Mesothelial cell of epicardium (in vitro differentiated cells): ENCODE measurements at regions not wholly inside any gene's neighbourhood (a gene's known extent, or its start where the extent isn't known, plus 50 kb on each side); places are given as distances from the start of the nearest gene placed in this dataset.
A peak's percentile ranks its signal among the peaks of the same experiment; 100 is the strongest.

Source experiments
- DNase-seq, 2 experiments: peaks; one replicate each; pipeline ENCODE4 v3.0.0; 2021; ENCODE audit warnings: low spot score in 2 of 2; ENCODE audit not compliant: unreplicated experiment in 2 of 2
- H3K27ac Mint-ChIP-seq: 2 replicates; pipeline ENCODE4 v1.8.0; 2021; ENCODE audit warnings: mixed read lengths
- H3K27me3 Mint-ChIP-seq: 2 replicates; pipeline ENCODE4 v1.8.0; 2021; ENCODE audit warnings: low read depth, mixed read lengths
- H3K36me3 Mint-ChIP-seq: 2 replicates; pipeline ENCODE4 v1.8.0; 2021; ENCODE audit warnings: mixed read lengths
- H3K4me1 Mint-ChIP-seq: 2 replicates; pipeline ENCODE4 v1.8.0; 2021; ENCODE audit warnings: mixed read lengths
- H3K4me3 Mint-ChIP-seq: 2 replicates; pipeline ENCODE4 v1.8.0; 2021; ENCODE audit warnings: mild to moderate bottlenecking, moderate library complexity, mixed read lengths
- H3K9me3 Mint-ChIP-seq: 2 replicates; pipeline ENCODE4 v1.8.0; 2021; ENCODE audit warnings: mixed read lengths
- CTCF ChIP-seq: fragments of 200-600 bp; sonication (generic); IDR thresholded peaks from one replicate; pipeline ENCODE4 v1.5.0; 2021; ENCODE audit warnings: antibody characterized with exemption; ENCODE audit not compliant: unreplicated experiment

GRCh38 chr3:21894459-21895340 is 143.7 kb upstream of the ZNF385D start:
- Mint-ChIP-seq H3K27ac (no peak overlapping the region), H3K4me3 (no peak overlapping the region), H3K9me3 (no peaks in the 10 kb centered on the region), H3K27me3 (no peaks in the 10 kb centered on the region), H3K36me3 (no peaks in the 10 kb centered on the region), H3K4me1 (peaks cover 12% of the 10 kb centered on the region)
- DNase-seq = no peak
- TF ChIP-seq CTCF = peak; percentile 62

GRCh38 chr3:21898316-21898715 is 147.3 kb upstream of the ZNF385D start:
- Mint-ChIP-seq H3K27ac (no peak overlapping the region), H3K36me3 (no peaks in the 10 kb centered on the region), H3K4me3 (no peak overlapping the region), H3K4me1 (peaks cover 18% of the 10 kb centered on the region), H3K27me3 (no peaks in the 10 kb centered on the region), H3K9me3 (peaks cover 4% of the 10 kb centered on the region)
- no peak for TF ChIP-seq CTCF
- no peak for DNase-seq

GRCh38 chr3:21901484-21901883 is 150.5 kb upstream of the ZNF385D start:
- Mint-ChIP-seq H3K4me3 (no peak overlapping the region), H3K27ac (no peak overlapping the region), H3K36me3 (no peaks in the 10 kb centered on the region), H3K27me3 (no peaks in the 10 kb centered on the region), H3K9me3 (peaks cover 4% of the 10 kb centered on the region), H3K4me1 (peaks cover 28% of the 10 kb centered on the region)
- DNase-seq = no peak
- TF ChIP-seq CTCF = no peak

- no peak overlapping the region for H3K27ac Mint-ChIP-seq
Measured at GRCh38 chr3:21902956-21903355, 151.9 kb upstream of the ZNF385D start.

GRCh38 chr3:21909096-21909495 is 158.1 kb upstream of the ZNF385D start:
- no peak for DNase-seq

More at GRCh38 chr3:21902956-21903355, 151.9 kb upstream of the ZNF385D start:
- H3K9me3 Mint-ChIP-seq = peaks cover 4% of the 10 kb centered on the region
- H3K27me3 Mint-ChIP-seq = no peaks in the 10 kb centered on the region
- H3K4me1 Mint-ChIP-seq = peaks cover 28% of the 10 kb centered on the region
- H3K4me3 Mint-ChIP-seq = no peak overlapping the region
- no peak for DNase-seq
- H3K36me3 Mint-ChIP-seq = no peaks in the 10 kb centered on the region
- TF ChIP-seq CTCF = no peak

More at GRCh38 chr3:21909096-21909495, 158.1 kb upstream of the ZNF385D start:
- no peak overlapping the region for H3K4me3 Mint-ChIP-seq
- no peaks in the 10 kb centered on the region for H3K36me3 Mint-ChIP-seq
- H3K27me3 Mint-ChIP-seq = no peaks in the 10 kb centered on the region
- no peaks in the 10 kb centered on the region for H3K9me3 Mint-ChIP-seq
- no peak overlapping the region for H3K27ac Mint-ChIP-seq
- TF ChIP-seq CTCF = no peak
- H3K4me1 Mint-ChIP-seq = peaks cover 25% of the 10 kb centered on the region
